OCI-LY1 (cell line): ENCODE measurements at regions not wholly inside any gene's neighbourhood (a gene's known extent, or its start where the extent isn't known, plus 50 kb on each side); places are given as distances from the start of the nearest gene placed in this dataset.

ENCODE experiments used
- H2AFZ ChIP-seq: fragments of 200-600 bp; sonication (generic), shearing (Covaris generic); 2 replicates; pipeline ENCODE4 v1.6.0; 2014; ENCODE audit warnings: antibody characterized with exemption, mild to moderate bottlenecking, low read length
- H3F3A ChIP-seq: fragments of 200-600 bp; sonication (generic), shearing (Covaris generic); 2 replicates; pipeline ENCODE4 v1.6.0; 2014; ENCODE audit warnings: mild to moderate bottlenecking, antibody characterized with exemption, low read length, moderate library complexity; ENCODE audit not compliant: insufficient read depth
- H3K27ac ChIP-seq: fragments of 200-600 bp; sonication (generic); 2 replicates; pipeline ENCODE4 v1.5.1; 2014; ENCODE audit warnings: low read length, mixed run types, mild to moderate bottlenecking, low read depth; ENCODE audit not compliant: poor library complexity, severe bottlenecking
- H3K27me3 ChIP-seq: fragments of 200-600 bp; sonication (generic); 2 replicates; pipeline ENCODE4 v1.6.0; 2014; ENCODE audit warnings: antibody characterized with exemption, mild to moderate bottlenecking, low read length, moderate library complexity; ENCODE audit not compliant: insufficient read depth
- H3K36me3 ChIP-seq: fragments of 200-600 bp; sonication (generic); 2 replicates; pipeline ENCODE4 v1.6.1; 2014; ENCODE audit warnings: mild to moderate bottlenecking, antibody characterized with exemption, low read length, moderate library complexity, mixed read lengths; ENCODE audit not compliant: insufficient read depth
- H3K4me1 ChIP-seq: fragments of 200-600 bp; sonication (generic); 2 replicates; pipeline ENCODE4 v1.5.1; 2014; ENCODE audit warnings: mild to moderate bottlenecking, low read length, moderate library complexity; ENCODE audit not compliant: insufficient read depth, severe bottlenecking
- H3K4me2 ChIP-seq: fragments of 200-600 bp; sonication (generic), shearing (Covaris generic); 2 replicates; pipeline ENCODE4 v1.6.1; 2014; ENCODE audit warnings: low read length
- H3K4me3 ChIP-seq: fragments of 200-600 bp; sonication (generic); 2 replicates; pipeline ENCODE4 v1.5.1; 2014; ENCODE audit warnings: low read length, low read depth, mild to moderate bottlenecking, mixed read lengths; ENCODE audit not compliant: poor library complexity, severe bottlenecking
- H3K79me2 ChIP-seq: fragments of 200-600 bp; shearing (Covaris generic); 2 replicates; pipeline ENCODE4 v1.6.1; 2016; ENCODE audit warnings: mixed run types, low read length, mixed read lengths; ENCODE audit not compliant: insufficient read depth
- H3K9ac ChIP-seq: fragments of 200-600 bp; sonication (generic), shearing (Covaris generic); 2 replicates; pipeline ENCODE4 v1.6.1; 2014; ENCODE audit warnings: mild to moderate bottlenecking, low read length, mixed read lengths
- H3K9me2 ChIP-seq: fragments of 200-600 bp; sonication (generic), shearing (Covaris generic); 2 replicates; pipeline ENCODE4 v1.6.1; 2014; ENCODE audit warnings: low read depth, mild to moderate bottlenecking, low read length, mixed read lengths
- H3K9me3 ChIP-seq: fragments of 200-600 bp; shearing (Covaris generic); 2 replicates; pipeline ENCODE4 v1.6.1; 2014; ENCODE audit warnings: low read length, mixed read lengths
- H4K20me1 ChIP-seq: fragments of 200-600 bp; sonication (generic), shearing (Covaris generic); 2 replicates; pipeline ENCODE4 v1.6.0; 2016; ENCODE audit warnings: mild to moderate bottlenecking, low read length; ENCODE audit not compliant: insufficient read depth
- CTCF ChIP-seq: fragments of 200-600 bp; sonication (generic), shearing (Covaris generic); IDR thresholded peaks from 2 replicates; pipeline ENCODE4 v1.5.1; 2017; ENCODE audit warnings: mild to moderate bottlenecking, antibody characterized with exemption, low read length, moderate library complexity, mixed read lengths
- EZH2 ChIP-seq: fragments of 200-600 bp; sonication (generic), shearing (Covaris generic); IDR thresholded peaks from 2 replicates; pipeline ENCODE4 v1.8.0; 2017; ENCODE audit warnings: borderline replicate concordance, mixed run types, mild to moderate bottlenecking, antibody characterized with exemption, low read length, moderate library complexity, mixed read lengths

GRCh38 chr7:142503036-142503435 lies 245.2 kb upstream of the PRSS58 start:
- Histone ChIP-seq H3K79me2 (no peaks in the 10 kb centered on the region), H3K27ac (no peak overlapping the region), H3K27me3 (0 out of 2 replicates have a peak, but pooled peaks cover 4% of the 10 kb centered on the region), H2AFZ (no peak overlapping the region), H3K9ac (no peak overlapping the region), H3K9me2 (no peaks in the 10 kb centered on the region), H3K4me3 (no peak overlapping the region), H3K36me3 (no peaks in the 10 kb centered on the region), H3K4me1 (no peaks in the 10 kb centered on the region), H3K9me3 (no peaks in the 10 kb centered on the region), H3K4me2 (no peak overlapping the region), H3F3A (no peaks in the 10 kb centered on the region), H4K20me1 (no peaks in the 10 kb centered on the region)
- TF ChIP-seq CTCF (no peak), EZH2 (no peak)

GRCh38 chr7:142501434-142501833 lies 243.6 kb upstream of the PRSS58 start:
- H3K27me3 ChIP-seq: 0 out of 2 replicates have a peak, but pooled peaks cover 4% of the 10 kb centered on the region
- H3K36me3 ChIP-seq: no peaks in the 10 kb centered on the region
- no peak overlapping the region for H3K4me3 ChIP-seq
- no peak overlapping the region for H3K27ac ChIP-seq
- H2AFZ ChIP-seq: no peak overlapping the region
- H3K9me3 ChIP-seq: no peaks in the 10 kb centered on the region
- no peaks in the 10 kb centered on the region for H4K20me1 ChIP-seq
- TF ChIP-seq CTCF (no peak), EZH2 (no peak)
- H3K4me2 ChIP-seq: no peak overlapping the region
- no peaks in the 10 kb centered on the region for H3K9me2 ChIP-seq
- H3K79me2 ChIP-seq: no peaks in the 10 kb centered on the region
- no peaks in the 10 kb centered on the region for H3K4me1 ChIP-seq
- H3K9ac ChIP-seq: no peak overlapping the region
- H3F3A ChIP-seq: no peaks in the 10 kb centered on the region

DNA sequence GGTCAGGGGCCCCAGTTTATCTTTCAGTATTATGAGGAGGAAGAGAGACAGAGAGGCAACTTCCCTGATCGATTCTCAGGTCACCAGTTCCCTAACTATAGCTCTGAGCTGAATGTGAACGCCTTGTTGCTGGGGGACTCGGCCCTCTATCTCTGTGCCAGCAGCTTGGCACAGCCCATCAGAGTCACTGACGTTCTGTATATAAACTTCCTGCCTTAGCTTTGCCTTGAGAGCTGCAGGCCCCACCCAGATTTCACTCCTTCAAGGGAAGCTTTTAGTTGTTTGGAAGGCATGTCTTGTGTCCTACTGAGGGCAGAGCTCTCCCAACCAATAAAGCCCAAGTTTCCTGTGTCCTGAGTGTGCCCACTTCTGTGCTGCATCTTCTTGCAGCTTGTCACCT lies 242.5 kb upstream of the PRSS58 start:
- no peak overlapping the region for H2AFZ ChIP-seq
- no peak overlapping the region for H3K27ac ChIP-seq

More for the DNA sequence above, 242.5 kb upstream of the PRSS58 start:
- Histone ChIP-seq H3K9me2 (no peaks in the 10 kb centered on the region), H3K79me2 (no peaks in the 10 kb centered on the region), H4K20me1 (no peaks in the 10 kb centered on the region), H3K27me3 (0 out of 2 replicates have a peak, but pooled peaks cover 4% of the 10 kb centered on the region), H3K4me3 (no peak overlapping the region), H3K4me1 (no peaks in the 10 kb centered on the region), H3K36me3 (no peaks in the 10 kb centered on the region), H3K9me3 (no peaks in the 10 kb centered on the region), H3F3A (no peaks in the 10 kb centered on the region), H3K4me2 (no peak overlapping the region), H3K9ac (no peak overlapping the region)
- TF ChIP-seq EZH2: no peak
- no peak for TF ChIP-seq CTCF
